ENCODE measurements at regions not wholly inside any gene's neighbourhood (a gene's known extent, or its start where the extent isn't known, plus 50 kb on each side); places are given as distances from the start of the nearest gene placed in this dataset.

DNA sequence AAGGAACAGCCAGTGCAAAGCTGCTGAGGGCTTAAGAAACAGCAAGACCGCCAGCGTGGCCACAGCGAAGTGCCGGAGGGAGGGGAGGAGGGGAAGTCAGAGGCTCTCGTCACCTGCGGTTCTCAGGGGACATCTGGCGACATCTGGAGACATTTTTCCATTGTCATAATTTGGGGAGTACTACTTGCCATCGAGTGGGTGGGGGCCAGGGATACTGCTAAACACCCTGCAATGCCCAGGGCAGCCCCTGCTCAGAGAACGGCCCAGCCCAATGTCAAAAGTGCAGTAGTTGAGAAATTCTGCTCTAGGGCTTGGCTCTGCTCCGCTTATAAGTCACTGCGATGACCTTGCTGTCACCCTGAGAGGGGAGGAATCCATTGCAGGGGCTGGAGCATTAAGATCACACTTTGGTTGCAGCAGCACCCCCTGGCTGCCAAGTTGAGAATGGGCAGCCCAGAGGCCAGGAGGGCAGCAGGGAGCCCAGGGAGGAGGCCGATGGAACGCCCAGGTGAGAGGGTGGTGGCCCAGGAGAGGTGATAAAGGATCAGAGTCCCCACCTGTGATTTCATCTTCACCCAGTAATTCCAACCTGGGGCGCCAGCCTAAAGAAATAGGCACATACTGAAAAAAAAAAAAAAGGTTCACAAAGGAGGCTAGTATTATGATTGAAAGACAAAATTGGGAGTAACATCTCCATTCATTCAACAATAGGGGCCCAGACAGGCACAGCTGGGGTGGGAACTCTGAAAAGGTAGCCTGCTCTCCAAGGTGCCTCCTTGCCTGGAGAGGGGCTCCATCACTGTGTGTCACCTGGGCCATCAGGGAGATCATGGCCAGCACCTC lies 218.2 kb downstream of the BMP7 start:
- TF ChIP-seq, protein P1, sequence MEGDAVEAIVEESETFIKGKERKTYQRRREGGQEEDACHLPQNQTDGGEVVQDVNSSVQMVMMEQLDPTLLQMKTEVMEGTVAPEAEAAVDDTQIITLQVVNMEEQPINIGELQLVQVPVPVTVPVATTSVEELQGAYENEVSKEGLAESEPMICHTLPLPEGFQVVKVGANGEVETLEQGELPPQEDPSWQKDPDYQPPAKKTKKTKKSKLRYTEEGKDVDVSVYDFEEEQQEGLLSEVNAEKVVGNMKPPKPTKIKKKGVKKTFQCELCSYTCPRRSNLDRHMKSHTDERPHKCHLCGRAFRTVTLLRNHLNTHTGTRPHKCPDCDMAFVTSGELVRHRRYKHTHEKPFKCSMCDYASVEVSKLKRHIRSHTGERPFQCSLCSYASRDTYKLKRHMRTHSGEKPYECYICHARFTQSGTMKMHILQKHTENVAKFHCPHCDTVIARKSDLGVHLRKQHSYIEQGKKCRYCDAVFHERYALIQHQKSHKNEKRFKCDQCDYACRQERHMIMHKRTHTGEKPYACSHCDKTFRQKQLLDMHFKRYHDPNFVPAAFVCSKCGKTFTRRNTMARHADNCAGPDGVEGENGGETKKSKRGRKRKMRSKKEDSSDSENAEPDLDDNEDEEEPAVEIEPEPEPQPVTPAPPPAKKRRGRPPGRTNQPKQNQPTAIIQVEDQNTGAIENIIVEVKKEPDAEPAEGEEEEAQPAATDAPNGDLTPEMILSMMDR (IDR thresholded peaks at IDR 0.05) = peak in 2 of 3 experiments; percentile 40 to 51
- TF ChIP-seq POLR2A (IDR thresholded peaks at IDR 0.05) (no peak), POLR2AphosphoS5 (IDR thresholded peaks at IDR 0.05; ENCODE audit: insufficient read depth in 1 of 2, low read depth in 1 of 2) (peak in 1 of 2 donors; percentile 58)

All from vagina (tissue), 2 donors.